NCI-H146 treated with DMSO at 0.1 percent for 48 hours (cell line): ENCODE measurements at regions not wholly inside any gene's neighbourhood (a gene's known extent, or its start where the extent isn't known, plus 50 kb on each side); places are given as distances from the start of the nearest gene placed in this dataset.

Experiments used
- DNase-seq: peaks from one replicate; lab custom pipeline; 2025; ENCODE audit not compliant: unreplicated experiment; lab: John Stamatoyannopoulos, UW

- DNase-seq: no peak
Observed at GRCh38 chr1:29752141-29752540, 515.8 kb downstream of the PTPRU start.

- no peak for DNase-seq
Observed at GRCh38 chr1:29749024-29749945, 513.0 kb downstream of the PTPRU start.

DNA sequence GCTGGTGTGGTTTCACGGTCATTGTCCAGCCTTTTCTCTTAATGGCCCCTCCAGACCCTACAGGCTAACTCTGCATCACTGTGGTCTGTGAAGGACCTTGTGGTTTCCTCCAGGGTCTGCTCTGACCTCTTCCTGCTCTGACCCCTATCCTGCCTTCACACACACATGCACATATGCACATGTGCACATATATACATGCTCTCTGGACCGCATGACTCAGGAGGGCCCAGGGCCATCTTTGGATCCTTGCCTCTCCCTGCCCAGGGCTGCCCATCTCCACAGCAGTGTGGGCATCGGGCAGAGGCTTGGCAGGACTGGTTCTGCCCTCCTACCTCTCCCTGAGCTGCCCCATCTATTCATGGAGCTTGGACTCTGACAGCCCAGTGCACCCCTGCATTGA is 510.9 kb downstream of the PTPRU start:
- no peak for DNase-seq

- no peak for DNase-seq
Observed at GRCh38 chr1:29746076-29746665, 509.8 kb downstream of the PTPRU start.

GRCh38 chr1:29744684-29745490 is 508.6 kb downstream of the PTPRU start:
- no peak for DNase-seq

- no peak for DNase-seq
Observed at GRCh38 chr1:29743931-29744330, 507.6 kb downstream of the PTPRU start.

- no peak for DNase-seq
Observed at GRCh38 chr1:29743264-29743663, 506.9 kb downstream of the PTPRU start.

GRCh38 chr1:29739176-29739575 is 502.9 kb downstream of the PTPRU start:
- DNase-seq: no peak

DNA sequence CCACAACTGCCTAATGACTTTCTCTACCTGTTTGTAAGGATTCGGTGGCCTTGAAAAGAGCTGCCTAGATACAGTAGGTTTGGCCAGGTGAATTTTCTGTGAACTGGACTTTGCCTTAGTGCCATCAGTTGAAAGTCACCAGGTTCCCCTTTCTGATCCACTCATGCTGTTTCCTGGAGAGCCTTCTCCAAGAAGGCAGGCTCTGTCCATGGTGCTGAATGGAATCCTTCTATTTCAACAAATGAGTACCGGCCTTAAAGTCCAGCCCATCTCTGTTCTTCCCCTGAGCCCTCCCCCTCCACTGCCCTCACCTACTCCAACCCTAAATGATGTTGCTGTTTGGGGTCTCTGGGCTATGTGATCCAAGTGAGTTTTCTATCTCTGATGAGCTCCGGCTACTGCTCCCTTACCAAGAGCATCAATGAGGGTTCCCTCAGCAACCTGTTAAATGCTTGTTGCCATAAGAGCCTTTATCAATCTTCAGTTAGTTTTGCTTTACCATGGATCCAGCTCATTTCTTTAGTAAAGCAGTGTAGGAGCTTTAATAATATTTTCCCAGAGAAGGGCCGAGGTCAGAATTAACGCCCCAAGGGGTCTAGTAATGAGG is 500.4 kb downstream of the PTPRU start:
- no peak for DNase-seq

GRCh38 chr1:29732453-29732852 is 496.1 kb downstream of the PTPRU start:
- DNase-seq: no peak

- no peak for DNase-seq
Observed at GRCh38 chr1:29730623-29731022, 494.3 kb downstream of the PTPRU start.

DNA sequence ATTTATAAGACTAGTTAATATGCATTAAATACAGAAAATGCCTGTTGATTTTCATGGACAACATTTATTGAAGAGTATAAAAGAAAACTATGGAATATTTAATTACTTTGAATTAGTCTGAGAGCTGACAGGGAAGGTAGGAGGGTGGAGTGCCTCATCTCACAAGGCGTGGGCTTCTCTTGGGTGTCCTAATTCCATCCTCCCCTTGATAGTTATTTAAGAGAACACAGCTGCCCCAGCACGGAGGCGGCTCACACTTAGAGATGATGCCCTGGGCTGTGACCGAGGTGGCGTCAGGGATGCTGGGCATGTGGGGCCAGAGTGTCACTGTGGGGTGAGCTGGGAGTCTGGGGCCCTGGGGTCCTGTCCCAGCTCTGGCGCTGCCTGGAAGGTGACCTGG is 493.0 kb downstream of the PTPRU start:
- no peak for DNase-seq

DNA sequence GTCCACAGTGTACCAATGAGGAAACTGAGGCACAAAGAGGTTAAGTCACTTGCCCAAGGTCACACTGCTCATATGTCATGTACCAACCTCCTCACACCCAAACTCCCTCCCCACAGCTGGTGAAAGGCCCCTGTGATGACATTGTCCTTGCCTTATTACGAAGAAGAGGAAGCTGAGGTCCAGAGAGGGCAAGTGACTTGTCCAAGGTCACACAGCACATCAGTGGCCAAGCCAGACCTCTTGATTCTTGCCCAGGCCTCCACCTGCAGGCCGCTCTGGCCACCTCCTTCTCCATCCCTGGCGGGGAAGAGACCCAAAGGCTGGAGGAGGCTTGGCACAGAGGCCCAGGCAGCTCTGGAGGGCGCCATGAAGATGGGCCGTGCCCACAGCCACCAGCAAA is 492.4 kb downstream of the PTPRU start:
- DNase-seq: no peak

- DNase-seq: no peak
Observed at GRCh38 chr1:29725262-29725661, 488.9 kb downstream of the PTPRU start.

GRCh38 chr1:29722598-29722997 is 486.3 kb downstream of the PTPRU start:
- no peak for DNase-seq

GRCh38 chr1:29719253-29719652 is 482.9 kb downstream of the PTPRU start:
- DNase-seq: no peak

DNA sequence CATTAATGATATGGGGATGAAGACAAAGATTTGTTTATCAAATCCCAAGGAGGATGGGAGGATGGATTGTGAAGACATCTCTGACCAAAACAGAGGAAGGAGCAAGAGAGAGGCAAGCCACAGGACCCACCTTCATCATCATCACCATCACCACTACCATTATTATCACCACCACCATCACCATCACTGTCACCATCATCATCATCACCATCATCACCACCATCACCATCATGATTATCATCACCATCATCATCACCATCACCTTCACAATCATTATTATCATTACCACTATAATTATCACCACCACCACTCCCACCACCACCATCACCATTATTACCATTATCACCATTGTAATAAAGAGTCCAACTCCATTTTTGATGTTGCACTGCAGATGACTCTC is 482.5 kb downstream of the PTPRU start:
- DNase-seq: no peak

DNA sequence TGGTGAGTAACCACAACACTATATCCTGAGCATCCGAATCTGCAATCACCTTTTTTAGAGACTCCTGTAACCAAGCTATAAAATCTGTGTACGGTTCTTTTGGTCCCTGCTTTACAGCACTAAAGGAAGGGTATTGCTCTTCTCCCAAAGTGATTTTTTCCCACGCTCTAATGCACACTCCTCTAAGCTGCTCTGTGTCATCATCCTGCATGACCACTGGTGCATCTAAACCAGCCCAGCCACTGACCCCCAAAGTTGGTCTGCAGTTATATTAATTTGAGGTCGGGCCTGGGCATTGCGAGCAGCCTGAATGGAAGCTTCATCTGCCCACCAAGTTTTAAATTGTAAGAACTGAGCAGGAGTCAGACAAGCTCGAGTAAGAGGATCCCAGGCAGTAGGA is 480.0 kb downstream of the PTPRU start:
- DNase-seq: no peak

DNA sequence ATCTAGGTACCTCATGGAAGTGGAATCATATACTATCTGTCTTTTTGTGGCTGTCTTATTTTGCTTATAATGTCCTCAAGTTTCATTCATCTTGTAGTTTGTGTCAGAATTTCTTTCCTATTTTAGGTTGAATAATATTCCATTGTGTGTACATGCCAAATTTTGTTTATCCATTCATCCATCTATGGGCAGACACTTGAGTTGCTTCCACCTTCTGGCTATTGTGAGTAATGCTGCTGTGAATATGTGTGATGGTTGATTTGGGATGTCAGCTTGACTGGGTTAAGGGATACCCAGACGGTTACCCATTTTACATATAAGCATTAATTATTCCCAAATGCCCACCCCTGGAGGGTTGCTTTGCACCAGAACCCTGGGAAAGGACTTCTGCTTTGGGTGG is 477.5 kb downstream of the PTPRU start:
- DNase-seq: no peak

- DNase-seq: no peak
Observed at GRCh38 chr1:29712801-29713200, 476.5 kb downstream of the PTPRU start.

- no peak for DNase-seq
Observed at GRCh38 chr1:29712284-29712651, 475.9 kb downstream of the PTPRU start.
